Chondrocyte (in vitro differentiated cells): ENCODE measurements at regions not wholly inside any gene's neighbourhood (a gene's known extent, or its start where the extent isn't known, plus 50 kb on each side); places are given as distances from the start of the nearest gene placed in this dataset.

ENCODE experiments used
- DNase-seq: peaks from one replicate; pipeline ENCODE4 v3.0.0; 2021; ENCODE audit warnings: mixed read lengths, low spot score
- H3K27ac Mint-ChIP-seq: one replicate; pipeline ENCODE4 v1.8.0; 2021; ENCODE audit warnings: mild to moderate bottlenecking, moderate library complexity, mixed read lengths; ENCODE audit not compliant: unreplicated experiment
- H3K27me3 Mint-ChIP-seq: 2 replicates; pipeline ENCODE4 v1.8.0; 2021; ENCODE audit warnings: low read depth, mixed read lengths
- H3K36me3 Mint-ChIP-seq: 2 replicates; pipeline ENCODE4 v1.8.0; 2021; ENCODE audit warnings: low read depth, mixed read lengths
- H3K4me1 Mint-ChIP-seq: 2 replicates; pipeline ENCODE4 v1.8.0; 2021; ENCODE audit warnings: low read depth, mild to moderate bottlenecking, mixed read lengths
- H3K4me3 Mint-ChIP-seq: one replicate; pipeline ENCODE4 v1.8.0; 2021; ENCODE audit warnings: mild to moderate bottlenecking, moderate library complexity, mixed read lengths; ENCODE audit not compliant: unreplicated experiment
- H3K9me3 Mint-ChIP-seq: 2 replicates; pipeline ENCODE4 v1.8.0; 2021; ENCODE audit warnings: low read depth, mixed read lengths
- TF ChIP-seq, protein P1 (sequence below): fragments of 200-600 bp; sonication (generic); IDR thresholded peaks from 2 replicates; pipeline ENCODE4 v1.5.0; 2021; ENCODE audit warnings: antibody characterized with exemption, mild to moderate bottlenecking, moderate library complexity

GRCh38 chr1:199273837-199274379 is 635.1 kb downstream of the PTPRC start:
- TF ChIP-seq, protein P1, sequence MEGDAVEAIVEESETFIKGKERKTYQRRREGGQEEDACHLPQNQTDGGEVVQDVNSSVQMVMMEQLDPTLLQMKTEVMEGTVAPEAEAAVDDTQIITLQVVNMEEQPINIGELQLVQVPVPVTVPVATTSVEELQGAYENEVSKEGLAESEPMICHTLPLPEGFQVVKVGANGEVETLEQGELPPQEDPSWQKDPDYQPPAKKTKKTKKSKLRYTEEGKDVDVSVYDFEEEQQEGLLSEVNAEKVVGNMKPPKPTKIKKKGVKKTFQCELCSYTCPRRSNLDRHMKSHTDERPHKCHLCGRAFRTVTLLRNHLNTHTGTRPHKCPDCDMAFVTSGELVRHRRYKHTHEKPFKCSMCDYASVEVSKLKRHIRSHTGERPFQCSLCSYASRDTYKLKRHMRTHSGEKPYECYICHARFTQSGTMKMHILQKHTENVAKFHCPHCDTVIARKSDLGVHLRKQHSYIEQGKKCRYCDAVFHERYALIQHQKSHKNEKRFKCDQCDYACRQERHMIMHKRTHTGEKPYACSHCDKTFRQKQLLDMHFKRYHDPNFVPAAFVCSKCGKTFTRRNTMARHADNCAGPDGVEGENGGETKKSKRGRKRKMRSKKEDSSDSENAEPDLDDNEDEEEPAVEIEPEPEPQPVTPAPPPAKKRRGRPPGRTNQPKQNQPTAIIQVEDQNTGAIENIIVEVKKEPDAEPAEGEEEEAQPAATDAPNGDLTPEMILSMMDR = no peak
- Mint-ChIP-seq H3K27ac (no peak overlapping the region), H3K4me1 (peaks cover 37% of the 10 kb centered on the region)

DNA sequence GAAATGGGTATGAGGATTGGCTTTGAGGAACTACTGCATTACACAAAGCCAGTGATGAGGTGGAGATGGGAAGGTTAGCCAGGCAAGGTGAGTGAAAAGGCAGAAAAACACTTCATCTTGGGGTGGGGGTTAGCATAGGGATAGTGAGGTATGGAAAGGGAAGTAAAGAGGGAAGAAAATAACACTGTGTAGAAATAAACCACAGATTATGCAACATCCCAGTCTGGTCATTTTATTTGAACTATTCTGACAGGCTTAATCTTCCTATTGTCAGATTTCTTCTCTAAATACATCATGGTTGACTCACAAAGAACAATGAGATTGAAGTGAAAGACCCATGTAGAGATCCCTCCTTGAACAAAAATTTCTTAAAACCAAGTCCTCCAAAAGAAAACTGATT is 640.2 kb downstream of the PTPRC start:
- Mint-ChIP-seq H3K4me1 (peaks cover 14% of the 10 kb centered on the region), H3K4me3 (no peak overlapping the region), H3K27me3 (no peaks in the 10 kb centered on the region), H3K27ac (no peak overlapping the region), H3K9me3 (peaks cover 4% of the 10 kb centered on the region), H3K36me3 (no peaks in the 10 kb centered on the region)
- TF ChIP-seq, protein P1 = no peak
- DNase-seq = no peak

More at GRCh38 chr1:199273837-199274379, 635.1 kb downstream of the PTPRC start:
- H3K36me3 Mint-ChIP-seq = no peaks in the 10 kb centered on the region
- no peak for DNase-seq
- H3K4me3 Mint-ChIP-seq = no peak overlapping the region
- H3K27me3 Mint-ChIP-seq = no peaks in the 10 kb centered on the region
- H3K9me3 Mint-ChIP-seq = peaks cover 6% of the 10 kb centered on the region

- Mint-ChIP-seq H3K4me3 (no peak overlapping the region), H3K4me1 (peaks cover 12% of the 10 kb centered on the region), H3K9me3 (peaks cover under 1% of the 10 kb centered on the region), H3K27me3 (no peaks in the 10 kb centered on the region), H3K27ac (no peak overlapping the region), H3K36me3 (no peaks in the 10 kb centered on the region)
- no peak for DNase-seq
- TF ChIP-seq, protein P1 = no peak
Measured at GRCh38 chr1:199279872-199280645, 641.2 kb downstream of the PTPRC start.

- TF ChIP-seq, protein P1 = no peak
- DNase-seq = no peak
- Mint-ChIP-seq H3K36me3 (no peaks in the 10 kb centered on the region), H3K4me1 (peaks cover 12% of the 10 kb centered on the region), H3K27me3 (no peaks in the 10 kb centered on the region), H3K4me3 (no peak overlapping the region), H3K27ac (no peak overlapping the region), H3K9me3 (no peaks in the 10 kb centered on the region)
Measured at GRCh38 chr1:199282751-199283305, 644.0 kb downstream of the PTPRC start.

DNA sequence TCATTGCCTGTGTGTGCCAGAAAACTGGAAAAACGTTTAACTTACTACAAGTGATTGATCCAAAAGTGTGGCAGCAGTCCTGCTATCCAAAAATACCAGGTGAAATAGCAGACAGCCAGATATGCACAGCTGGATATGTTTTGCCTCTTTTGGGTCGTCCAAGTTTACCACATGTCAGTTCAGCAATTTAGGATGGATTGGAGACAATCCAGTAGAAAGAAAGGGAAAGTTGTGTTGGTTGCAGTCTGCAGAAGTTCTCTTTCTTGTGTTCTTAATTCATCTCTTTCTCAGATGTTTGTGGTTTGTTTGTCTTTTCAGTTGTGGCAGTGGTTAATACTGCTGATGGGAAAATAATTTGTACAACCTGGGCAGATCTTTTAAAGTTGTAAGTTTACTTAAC is 645.0 kb downstream of the PTPRC start:
- TF ChIP-seq, protein P1 = no peak
- DNase-seq = no peak

More for the DNA sequence above, 645.0 kb downstream of the PTPRC start:
- H3K4me3 Mint-ChIP-seq = no peak overlapping the region
- H3K27me3 Mint-ChIP-seq = no peaks in the 10 kb centered on the region
- no peaks in the 10 kb centered on the region for H3K9me3 Mint-ChIP-seq
- no peaks in the 10 kb centered on the region for H3K36me3 Mint-ChIP-seq
- peaks cover 12% of the 10 kb centered on the region for H3K4me1 Mint-ChIP-seq
- no peak overlapping the region for H3K27ac Mint-ChIP-seq
